Sigmoid colon (tissue), 6 donors: ENCODE measurements at regions not wholly inside any gene's neighbourhood (a gene's known extent, or its start where the extent isn't known, plus 50 kb on each side); places are given as distances from the start of the nearest gene placed in this dataset.

Experiments used
- DNase-seq: peaks from one replicate; pipeline ENCODE4 v3.0.0-alpha.2; 2019
- H3K27ac ChIP-seq, 4 donors: fragments of 200-600 bp; sonication (generic); one replicate each; pipeline ENCODE4 v1.5.1; 2016 to 2019; ENCODE audit warnings: mild to moderate bottlenecking in 1 of 4
- H3K27me3 ChIP-seq, 3 donors: fragments of 200-600 bp; sonication (generic); one replicate each; pipeline ENCODE4 v1.5.1; 2019; ENCODE audit warnings: mild to moderate bottlenecking in 1 of 3
- H3K36me3 ChIP-seq, 4 donors: fragments of 200-600 bp; sonication (generic); one replicate each; pipeline ENCODE4 v1.5.1; 2016 to 2019
- H3K4me1 ChIP-seq, 4 donors: fragments of 200-600 bp; sonication (generic); one replicate each; pipeline ENCODE4 v1.5.1; 2017 to 2019
- H3K4me3 ChIP-seq, 4 donors: fragments of 200-600 bp; sonication (generic); one replicate each; pipeline ENCODE4 v1.5.1; 2017 to 2019; ENCODE audit warnings: mild to moderate bottlenecking in 2 of 4, moderate library complexity in 1 of 4
- H3K9me3 ChIP-seq, 4 donors: fragments of 200-600 bp in 3 of 4; sonication (generic) in 3 of 4; one replicate each; pipeline versions ENCODE4 v1.5.1 to v1.6.1; 2013 to 2019
- CTCF ChIP-seq, 4 experiments: fragments of 450-650 bp in 3 of 4; fragments of 200-600 bp in 1 of 4; IDR thresholded peaks; one replicate each; pipeline ENCODE4 v1.5.1; 2016 to 2019; ENCODE audit warnings: antibody characterized with exemption in 4 of 4, mild to moderate bottlenecking in 3 of 4, moderate library complexity in 2 of 4
- EP300 ChIP-seq, 4 donors: sonication (generic); formaldehyde crosslinking; IDR thresholded peaks; one replicate each; pipeline ENCODE4 v1.6.1; 2017; ENCODE audit warnings: antibody characterized with exemption in 4 of 4
- POLR2A ChIP-seq, 2 donors: fragments of 450-650 bp; IDR thresholded peaks; one replicate each; pipeline ENCODE4 v1.6.1; 2016; ENCODE audit warnings: antibody characterized with exemption in 2 of 2, mild to moderate bottlenecking in 2 of 2, moderate library complexity in 2 of 2
- POLR2AphosphoS5 ChIP-seq, 4 donors: sonication (generic); formaldehyde crosslinking; IDR thresholded peaks; one replicate each; pipeline ENCODE4 v1.6.1; 2017; ENCODE audit warnings: antibody characterized with exemption in 4 of 4
- WGBS, 2 donors: extraction: QIAGEN DNeasy Blood & Tissue Kit; methylation state at CpG; one replicate each; pipeline ENCODE4 v1.1.7; 2013; 5-methylcytosine and 5-hydroxymethylcytosine counted together
- intact Hi-C: fragments of 100-400 bp; cut with DNase I; formaldehyde crosslinking; loops from one replicate; pipeline ENCODE4 v1.15.1; 2023
- donor health status: healthy with polysubstance abuse.
- donor health status: healthy.

GRCh38 chr1:58011978-58012377 lies 534.5 kb downstream of the OMA1 start:
- DNase-seq = no peak
- 79 to 84% methylated on average over 1 of the region's 1 CpG for WGBS, 2 donors
- intact Hi-C loops = no loop called here
- H3K9me3 ChIP-seq = no peaks in the 10 kb centered on the region
- no peak overlapping the region for H3K4me3 ChIP-seq
- H3K4me1 ChIP-seq = no peaks in the 10 kb centered on the region
- H3K27ac ChIP-seq = no peak overlapping the region
- TF ChIP-seq EP300 (IDR thresholded peaks at IDR 0.05) (no peak), POLR2AphosphoS5 (IDR thresholded peaks at IDR 0.05) (no peak), POLR2A (IDR thresholded peaks at IDR 0.05) (no peak), CTCF (IDR thresholded peaks at IDR 0.05) (no peak)
- no peaks in the 10 kb centered on the region for H3K27me3 ChIP-seq
- no peaks in the 10 kb centered on the region for H3K36me3 ChIP-seq

- Histone ChIP-seq H3K9me3 (no peaks in the 10 kb centered on the region), H3K36me3 (no peaks in the 10 kb centered on the region), H3K27ac (no peak overlapping the region), H3K4me3 (no peak overlapping the region), H3K4me1 (no peaks in the 10 kb centered on the region), H3K27me3 (no peaks in the 10 kb centered on the region)
- intact Hi-C loops = no loop called here
- no peak for DNase-seq
- no peak for TF ChIP-seq CTCF (IDR thresholded peaks at IDR 0.05)
- no peak for TF ChIP-seq EP300 (IDR thresholded peaks at IDR 0.05)
- TF ChIP-seq POLR2A (IDR thresholded peaks at IDR 0.05) = no peak
- TF ChIP-seq POLR2AphosphoS5 (IDR thresholded peaks at IDR 0.05) = no peak
- 56 to 66% methylated on average over 4 of the region's 4 CpGs for WGBS, 2 donors
Observed at GRCh38 chr1:58006421-58007046, 540.0 kb downstream of the OMA1 start.

GRCh38 chr1:58005212-58005611 lies 541.3 kb downstream of the OMA1 start:
- no peaks in the 10 kb centered on the region for H3K36me3 ChIP-seq
- no peak overlapping the region for H3K4me3 ChIP-seq
- no peak for DNase-seq
- no peak for TF ChIP-seq POLR2A (IDR thresholded peaks at IDR 0.05)
- intact Hi-C loops = no loop called here
- no peaks in the 10 kb centered on the region for H3K27me3 ChIP-seq
- H3K27ac ChIP-seq = no peak overlapping the region
- 16 to 36% methylated on average over 2 of the region's 2 CpGs for WGBS, 2 donors
- no peaks in the 10 kb centered on the region for H3K4me1 ChIP-seq
- no peaks in the 10 kb centered on the region for H3K9me3 ChIP-seq

GRCh38 chr1:58003988-58004387 lies 542.5 kb downstream of the OMA1 start:
- 84 to 92% methylated on average over 3 of the region's 3 CpGs for WGBS, 2 donors
- Histone ChIP-seq H3K27ac (no peak overlapping the region), H3K27me3 (no peaks in the 10 kb centered on the region), H3K36me3 (no peaks in the 10 kb centered on the region), H3K4me1 (no peaks in the 10 kb centered on the region), H3K9me3 (no peaks in the 10 kb centered on the region), H3K4me3 (no peak overlapping the region)
- DNase-seq = no peak
- TF ChIP-seq EP300 (IDR thresholded peaks at IDR 0.05) (no peak), POLR2A (IDR thresholded peaks at IDR 0.05) (no peak), POLR2AphosphoS5 (IDR thresholded peaks at IDR 0.05) (no peak), CTCF (IDR thresholded peaks at IDR 0.05) (no peak)
- intact Hi-C loops = no loop called here

GRCh38 chr1:58003059-58003458 lies 543.5 kb downstream of the OMA1 start:
- no peak overlapping the region for H3K27ac ChIP-seq
- WGBS, 2 donors = 66 to 73% methylated on average over 3 of the region's 3 CpGs
- DNase-seq = no peak
- intact Hi-C loops = no loop called here
- TF ChIP-seq EP300 (IDR thresholded peaks at IDR 0.05) (no peak), CTCF (IDR thresholded peaks at IDR 0.05) (no peak), POLR2AphosphoS5 (IDR thresholded peaks at IDR 0.05) (no peak), POLR2A (IDR thresholded peaks at IDR 0.05) (no peak)
- H3K4me1 ChIP-seq = no peaks in the 10 kb centered on the region
- H3K9me3 ChIP-seq = no peaks in the 10 kb centered on the region
- no peak overlapping the region for H3K4me3 ChIP-seq
- H3K36me3 ChIP-seq = no peaks in the 10 kb centered on the region
- H3K27me3 ChIP-seq = no peaks in the 10 kb centered on the region
